BLaER1 (cell line): ENCODE measurements at regions not wholly inside any gene's neighbourhood (a gene's known extent, or its start where the extent isn't known, plus 50 kb on each side); places are given as distances from the start of the nearest gene placed in this dataset.

Source experiments
- H3K27ac ChIP-seq: shearing (Covaris generic); formaldehyde crosslinking; 2 replicates; pipeline ENCODE4 v1.8.1; 2022
- H3K27me3 ChIP-seq: shearing (Covaris generic); formaldehyde crosslinking; 2 replicates; pipeline ENCODE4 v1.8.1; 2022
- H3K36me3 ChIP-seq: shearing (Covaris generic); formaldehyde crosslinking; 2 replicates; pipeline ENCODE4 v1.8.1; 2022
- H3K4me1 ChIP-seq: shearing (Covaris generic); formaldehyde crosslinking; 2 replicates; pipeline ENCODE4 v1.8.1; 2022
- H3K4me2 ChIP-seq: shearing (Covaris generic); formaldehyde crosslinking; 2 replicates; pipeline ENCODE4 v1.8.1; 2022
- H3K4me3 ChIP-seq: shearing (Covaris generic); formaldehyde crosslinking; 2 replicates; pipeline ENCODE4 v1.8.1; 2022
- H3K9ac ChIP-seq: shearing (Covaris generic); formaldehyde crosslinking; 2 replicates; pipeline ENCODE4 v1.8.1; 2022
- H3K9me3 ChIP-seq: shearing (Covaris generic); formaldehyde crosslinking; 2 replicates; pipeline ENCODE4 v1.8.1; 2022
- H4K20me1 ChIP-seq: shearing (Covaris generic); formaldehyde crosslinking; 2 replicates; pipeline ENCODE4 v1.8.1; 2022
- Cebpa-rat ChIP-seq: shearing (Covaris generic); IDR thresholded peaks from 2 replicates; pipeline ENCODE4 v1.8.1; 2022

DNA sequence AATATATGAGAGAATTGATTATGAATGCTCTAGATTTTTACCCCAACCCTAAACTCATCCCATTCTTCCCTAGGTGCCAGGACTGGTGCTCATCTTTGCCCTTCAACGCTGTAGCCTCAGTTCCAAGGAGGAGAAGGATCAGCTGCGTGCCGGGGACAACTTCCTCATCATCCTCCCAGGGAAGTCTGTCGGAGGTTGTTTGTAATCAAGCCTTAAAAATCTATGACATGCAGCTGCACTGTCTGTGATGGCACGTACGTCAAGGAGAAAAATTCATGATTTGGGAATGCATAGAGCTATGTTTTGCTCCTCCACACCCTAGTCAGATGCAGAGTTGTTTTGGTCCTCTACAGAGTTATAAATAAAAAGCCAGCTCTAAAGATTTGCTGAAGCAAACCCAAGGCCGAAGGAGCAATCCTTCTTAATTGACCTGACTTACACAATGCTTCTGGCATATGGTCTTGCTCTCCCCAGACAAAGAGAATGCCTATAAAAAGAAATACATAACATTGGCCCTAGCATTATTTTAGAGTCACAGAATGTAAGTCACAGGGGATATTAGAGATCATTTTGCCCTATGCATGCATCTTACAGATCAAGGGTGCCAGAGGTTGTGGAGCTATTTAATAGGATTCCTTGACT, 244.2 kb downstream of the HIVEP2 start:
- Histone ChIP-seq H3K27ac (no peak overlapping the region), H3K4me2 (no peak overlapping the region), H4K20me1 (no peaks in the 10 kb centered on the region), H3K9me3 (no peaks in the 10 kb centered on the region), H3K36me3 (no peaks in the 10 kb centered on the region), H3K27me3 (no peaks in the 10 kb centered on the region), H3K4me1 (peaks cover 9% of the 10 kb centered on the region), H3K9ac (no peak overlapping the region), H3K4me3 (no peak overlapping the region)
- no peak for TF ChIP-seq Cebpa-rat
